RWPE2 (cell line): ENCODE measurements at regions not wholly inside any gene's neighbourhood (a gene's known extent, or its start where the extent isn't known, plus 50 kb on each side); places are given as distances from the start of the nearest gene placed in this dataset.

Experiments used
- ATAC-seq: fragments of 200-7000 bp; cut with Tn5 transposase; 3 replicates; pipeline ENCODE4 v1.9.1; 2021; ENCODE audit warnings: low read depth
- DNase-seq: peaks from one replicate; pipeline ENCODE4 v3.0.0-alpha.2; 2020; ENCODE audit warnings: low spot score
- H3K27ac ChIP-seq: fragments of 450-650 bp; 2 replicates; pipeline ENCODE4 v1.5.1; 2017; ENCODE audit warnings: mild to moderate bottlenecking; ENCODE audit not compliant: poor library complexity, severe bottlenecking
- H3K27me3 ChIP-seq: fragments of 250-450 bp; sonication (Bioruptor Pico); 2 replicates; pipeline ENCODE4 v1.5.1; 2021; ENCODE audit warnings: mild to moderate bottlenecking, moderate library complexity; ENCODE audit not compliant: insufficient read depth, poor library complexity, severe bottlenecking
- H3K36me3 ChIP-seq: fragments of 250-450 bp; sonication (Bioruptor Pico); 2 replicates; pipeline ENCODE4 v1.5.1; 2020; ENCODE audit warnings: low read depth, mild to moderate bottlenecking, moderate library complexity
- H3K4me1 ChIP-seq: fragments of 250-450 bp; sonication (Bioruptor Pico); 2 replicates; pipeline ENCODE4 v1.5.1; 2021; ENCODE audit warnings: mild to moderate bottlenecking, moderate library complexity; ENCODE audit not compliant: insufficient read depth, poor library complexity, severe bottlenecking
- H3K4me3 ChIP-seq: fragments of 250-450 bp; sonication (Bioruptor Pico); 2 replicates; pipeline ENCODE4 v1.5.1; 2021; ENCODE audit warnings: mild to moderate bottlenecking, moderate library complexity; ENCODE audit not compliant: severe bottlenecking
- H3K9me3 ChIP-seq: fragments of 250-450 bp; sonication (Bioruptor Pico); 2 replicates; pipeline ENCODE4 v1.5.1; 2021; ENCODE audit warnings: mild to moderate bottlenecking, moderate library complexity; ENCODE audit not compliant: severe bottlenecking
- TF ChIP-seq, protein P1 (sequence below): fragments of 450-650 bp; IDR thresholded peaks from one replicate; pipeline ENCODE4 v1.5.1; 2017; ENCODE audit warnings: mild to moderate bottlenecking, moderate library complexity; ENCODE audit not compliant: poor library complexity, severe bottlenecking

DNA sequence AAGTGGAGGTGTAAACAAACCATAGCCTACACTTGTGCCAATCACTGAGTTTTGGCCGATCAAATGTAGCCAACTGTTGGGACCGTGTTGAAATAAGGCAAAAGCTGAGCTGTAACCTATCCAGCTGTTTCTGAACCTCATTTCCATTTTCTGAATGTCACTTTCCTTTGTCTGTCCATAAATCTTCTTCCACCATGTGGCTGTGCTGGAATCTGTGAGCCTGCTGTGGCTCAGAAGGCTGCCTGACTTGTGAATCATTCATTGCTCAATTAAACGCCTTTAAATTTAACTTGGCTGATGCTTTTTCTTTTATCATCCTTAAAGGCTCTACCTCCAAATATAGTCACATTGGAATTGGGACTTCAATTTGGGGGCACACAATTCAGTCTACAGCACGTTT is 203.1 kb upstream of the MPPED2 start:
- ATAC-seq (no peak), DNase-seq (no peak)
- H3K27me3 ChIP-seq: no peaks in the 10 kb centered on the region
- no peak overlapping the region for H3K27ac ChIP-seq
- no peaks in the 10 kb centered on the region for H3K9me3 ChIP-seq
- H3K36me3 ChIP-seq: no peaks in the 10 kb centered on the region
- no peaks in the 10 kb centered on the region for H3K4me1 ChIP-seq
- TF ChIP-seq, protein P1, sequence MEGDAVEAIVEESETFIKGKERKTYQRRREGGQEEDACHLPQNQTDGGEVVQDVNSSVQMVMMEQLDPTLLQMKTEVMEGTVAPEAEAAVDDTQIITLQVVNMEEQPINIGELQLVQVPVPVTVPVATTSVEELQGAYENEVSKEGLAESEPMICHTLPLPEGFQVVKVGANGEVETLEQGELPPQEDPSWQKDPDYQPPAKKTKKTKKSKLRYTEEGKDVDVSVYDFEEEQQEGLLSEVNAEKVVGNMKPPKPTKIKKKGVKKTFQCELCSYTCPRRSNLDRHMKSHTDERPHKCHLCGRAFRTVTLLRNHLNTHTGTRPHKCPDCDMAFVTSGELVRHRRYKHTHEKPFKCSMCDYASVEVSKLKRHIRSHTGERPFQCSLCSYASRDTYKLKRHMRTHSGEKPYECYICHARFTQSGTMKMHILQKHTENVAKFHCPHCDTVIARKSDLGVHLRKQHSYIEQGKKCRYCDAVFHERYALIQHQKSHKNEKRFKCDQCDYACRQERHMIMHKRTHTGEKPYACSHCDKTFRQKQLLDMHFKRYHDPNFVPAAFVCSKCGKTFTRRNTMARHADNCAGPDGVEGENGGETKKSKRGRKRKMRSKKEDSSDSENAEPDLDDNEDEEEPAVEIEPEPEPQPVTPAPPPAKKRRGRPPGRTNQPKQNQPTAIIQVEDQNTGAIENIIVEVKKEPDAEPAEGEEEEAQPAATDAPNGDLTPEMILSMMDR: no peak
- H3K4me3 ChIP-seq: no peak overlapping the region

DNA sequence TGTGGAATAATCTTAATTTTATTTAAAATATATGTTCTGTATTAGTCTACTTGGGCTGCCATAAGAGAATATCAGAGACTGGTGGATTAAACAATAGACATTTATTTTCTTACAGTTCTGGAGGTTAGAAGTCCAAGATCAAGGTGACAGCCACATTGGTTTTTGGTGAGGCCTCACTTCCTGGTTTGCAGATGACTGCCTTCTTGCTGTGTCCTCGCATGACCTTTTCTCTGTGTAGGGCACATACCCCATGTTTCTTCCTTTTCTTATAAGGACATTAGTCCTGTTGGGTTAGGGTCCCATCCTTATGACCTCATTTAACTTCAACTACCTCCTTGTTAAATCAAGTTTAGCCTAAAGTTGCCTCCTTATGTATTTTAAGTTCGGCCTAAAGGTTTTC is 202.7 kb upstream of the MPPED2 start:
- Histone ChIP-seq H3K4me1 (no peaks in the 10 kb centered on the region), H3K4me3 (no peak overlapping the region), H3K27ac (no peak overlapping the region), H3K9me3 (no peaks in the 10 kb centered on the region), H3K36me3 (no peaks in the 10 kb centered on the region), H3K27me3 (no peaks in the 10 kb centered on the region)
- no peak for DNase-seq
- TF ChIP-seq, protein P1: no peak
- ATAC-seq: no peak

DNA sequence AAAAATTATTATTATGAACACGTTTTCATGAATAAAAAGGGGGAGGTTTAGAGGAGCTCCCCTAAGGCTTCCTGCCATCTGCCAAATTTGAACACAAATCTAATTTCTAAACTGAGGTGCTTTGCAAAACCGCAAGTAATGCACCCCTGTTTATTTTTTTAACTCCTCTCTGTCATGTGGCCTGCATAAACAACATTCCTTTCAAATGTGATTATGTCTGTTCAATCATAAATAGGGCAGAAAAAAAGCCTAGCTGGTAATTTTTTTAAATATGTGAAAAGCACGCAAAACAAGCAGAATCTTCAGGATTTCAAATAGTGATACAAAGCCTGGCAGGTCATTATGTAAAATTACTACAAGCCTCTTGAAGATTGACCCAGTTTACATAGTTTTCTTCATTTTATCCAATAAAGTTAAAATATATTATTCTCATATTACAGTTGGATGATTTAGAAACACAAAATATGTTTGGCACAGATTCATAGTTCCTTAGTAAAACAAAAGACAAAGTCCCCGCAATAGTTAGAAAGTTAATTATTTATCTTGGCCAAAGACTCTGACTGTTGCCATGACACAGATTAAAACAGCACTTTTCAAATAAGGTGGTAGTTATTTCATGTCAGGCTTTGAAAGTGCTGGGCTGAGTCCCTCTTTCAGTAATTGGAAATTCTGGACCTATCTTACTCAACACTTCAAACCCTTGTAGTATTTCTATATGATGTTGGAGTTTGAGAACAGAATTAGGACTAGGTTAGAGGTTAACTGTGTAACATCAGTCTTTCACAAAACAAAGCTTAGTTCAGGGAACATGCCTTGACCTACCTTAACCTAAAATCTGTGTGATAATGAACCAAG is 200.3 kb upstream of the MPPED2 start:
- H3K9me3 ChIP-seq: no peaks in the 10 kb centered on the region
- ATAC-seq (no peak), DNase-seq (no peak)
- no peak overlapping the region for H3K27ac ChIP-seq
- no peaks in the 10 kb centered on the region for H3K36me3 ChIP-seq
- TF ChIP-seq, protein P1: no peak
- H3K4me3 ChIP-seq: no peak overlapping the region
- H3K4me1 ChIP-seq: no peaks in the 10 kb centered on the region
- H3K27me3 ChIP-seq: no peaks in the 10 kb centered on the region

DNA sequence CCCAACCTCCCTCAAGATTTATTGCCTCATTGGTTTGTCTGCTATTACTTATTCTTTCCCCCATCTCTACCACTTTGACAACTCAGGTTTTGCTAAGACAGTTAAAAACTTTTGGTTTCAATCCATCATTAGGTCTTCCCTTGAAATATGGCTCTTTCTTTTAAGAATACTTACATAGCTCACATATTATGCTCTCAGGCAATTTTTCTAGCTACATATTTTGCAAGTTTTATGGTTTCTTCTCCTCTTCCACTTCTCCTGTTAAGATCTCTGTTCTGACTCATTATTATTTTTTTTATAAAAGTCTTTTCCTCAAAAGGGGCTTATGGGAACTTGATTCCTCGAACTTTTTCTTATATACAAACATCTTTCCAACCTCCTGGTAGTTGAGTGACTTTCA is 192.4 kb upstream of the MPPED2 start:
- H3K36me3 ChIP-seq: no peaks in the 10 kb centered on the region
- DNase-seq (no peak), ATAC-seq (no peak)
- H3K4me1 ChIP-seq: no peaks in the 10 kb centered on the region
- no peaks in the 10 kb centered on the region for H3K9me3 ChIP-seq
- H3K27ac ChIP-seq: no peak overlapping the region
- H3K4me3 ChIP-seq: no peak overlapping the region
- no peaks in the 10 kb centered on the region for H3K27me3 ChIP-seq
- TF ChIP-seq, protein P1: no peak

DNA sequence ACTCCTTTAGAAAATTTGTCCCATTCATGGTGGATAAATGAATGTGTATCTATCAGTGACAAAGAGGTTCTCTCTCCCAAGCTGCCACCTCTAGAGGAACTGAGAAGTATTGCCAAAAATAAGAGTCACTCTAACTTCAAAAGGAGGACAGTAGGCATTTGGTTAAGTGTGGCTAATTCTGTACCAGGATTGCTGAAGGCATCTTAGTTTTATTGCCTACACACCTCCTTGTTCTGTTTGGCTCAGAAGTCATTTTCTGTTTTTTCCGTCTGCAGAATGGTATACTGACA is 189.0 kb upstream of the MPPED2 start:
- no peaks in the 10 kb centered on the region for H3K36me3 ChIP-seq
- H3K27me3 ChIP-seq: no peaks in the 10 kb centered on the region
- H3K4me3 ChIP-seq: no peak overlapping the region
- DNase-seq (no peak), ATAC-seq (no peak)
- H3K27ac ChIP-seq: no peak overlapping the region
- TF ChIP-seq, protein P1: no peak
- no peaks in the 10 kb centered on the region for H3K4me1 ChIP-seq
- H3K9me3 ChIP-seq: no peaks in the 10 kb centered on the region
